Loucy (cell line): ENCODE measurements at regions not wholly inside any gene's neighbourhood (a gene's known extent, or its start where the extent isn't known, plus 50 kb on each side); places are given as distances from the start of the nearest gene placed in this dataset.

Source experiments
- H2AFZ ChIP-seq: fragments of 200-600 bp; sonication (generic); 2 replicates; pipeline ENCODE4 v1.6.0; 2016; ENCODE audit warnings: antibody characterized with exemption, mild to moderate bottlenecking, low read length, moderate library complexity
- H3F3A ChIP-seq: fragments of 200-600 bp; 2 replicates; pipeline ENCODE4 v1.6.0; 2016; ENCODE audit warnings: antibody characterized with exemption, low read depth, mild to moderate bottlenecking
- H3K27me3 ChIP-seq: fragments of 200-600 bp; sonication (generic); 2 replicates; pipeline ENCODE4 v1.6.1; 2014; ENCODE audit warnings: low read length, mild to moderate bottlenecking; ENCODE audit not compliant: insufficient read depth, poor library complexity, severe bottlenecking
- H3K36me3 ChIP-seq: fragments of 200-600 bp; sonication (generic); 2 replicates; pipeline ENCODE4 v1.6.1; 2016; ENCODE audit warnings: low read length; ENCODE audit not compliant: insufficient read depth
- H3K4me1 ChIP-seq: fragments of 200-600 bp; sonication (generic); 2 replicates; pipeline ENCODE4 v1.5.1; 2014; ENCODE audit warnings: low read length, mild to moderate bottlenecking; ENCODE audit not compliant: insufficient read depth, poor library complexity, severe bottlenecking
- H3K4me2 ChIP-seq: fragments of 200-600 bp; sonication (generic); 2 replicates; pipeline ENCODE4 v1.6.0; 2014; ENCODE audit warnings: antibody characterized with exemption, low read length, low read depth, mild to moderate bottlenecking; ENCODE audit not compliant: poor library complexity, severe bottlenecking
- H3K4me3 ChIP-seq: fragments of 200-600 bp; sonication (generic); 2 replicates; pipeline ENCODE4 v1.5.1; 2014; ENCODE audit warnings: low read length, mild to moderate bottlenecking, mixed read lengths; ENCODE audit not compliant: poor library complexity, severe bottlenecking
- H3K79me2 ChIP-seq: fragments of 200-600 bp; sonication (generic); 2 replicates; pipeline ENCODE4 v1.6.1; 2014; ENCODE audit warnings: low read length; ENCODE audit not compliant: insufficient read depth
- H3K9ac ChIP-seq: fragments of 200-600 bp; sonication (generic); 2 replicates; pipeline ENCODE4 v1.6.0; 2014; ENCODE audit warnings: mild to moderate bottlenecking, low read depth, low read length, moderate library complexity; ENCODE audit not compliant: poor library complexity, severe bottlenecking
- H3K9me2 ChIP-seq: fragments of 200-600 bp; sonication (generic); replicated peaks from 2 replicates; pipeline ENCODE4 v1.6.1; 2016; ENCODE audit warnings: low read depth, low read length, mixed read lengths
- H3K9me3 ChIP-seq: fragments of 200-600 bp; sonication (generic); 2 replicates; pipeline ENCODE4 v1.6.1; 2014; ENCODE audit warnings: mild to moderate bottlenecking, antibody characterized with exemption, low read length, low read depth; ENCODE audit not compliant: insufficient read depth
- H4K20me1 ChIP-seq: fragments of 200-600 bp; sonication (generic); 2 replicates; pipeline ENCODE4 v1.6.0; 2014; ENCODE audit warnings: antibody characterized with exemption, low read length, mild to moderate bottlenecking; ENCODE audit not compliant: insufficient read depth, poor library complexity, severe bottlenecking
- EZH2phosphoT487 ChIP-seq: fragments of 200-600 bp; IDR thresholded peaks from 2 replicates; pipeline ENCODE4 v1.6.1; 2018; ENCODE audit warnings: antibody characterized with exemption, mild to moderate bottlenecking, moderate library complexity, borderline replicate concordance
- TF ChIP-seq, protein P1 (sequence below): fragments of 200-600 bp; sonication (generic); conservative IDR thresholded peaks from 2 replicates; pipeline ENCODE4 v1.5.1; 2014; ENCODE audit warnings: mild to moderate bottlenecking, antibody characterized with exemption, low read length

DNA sequence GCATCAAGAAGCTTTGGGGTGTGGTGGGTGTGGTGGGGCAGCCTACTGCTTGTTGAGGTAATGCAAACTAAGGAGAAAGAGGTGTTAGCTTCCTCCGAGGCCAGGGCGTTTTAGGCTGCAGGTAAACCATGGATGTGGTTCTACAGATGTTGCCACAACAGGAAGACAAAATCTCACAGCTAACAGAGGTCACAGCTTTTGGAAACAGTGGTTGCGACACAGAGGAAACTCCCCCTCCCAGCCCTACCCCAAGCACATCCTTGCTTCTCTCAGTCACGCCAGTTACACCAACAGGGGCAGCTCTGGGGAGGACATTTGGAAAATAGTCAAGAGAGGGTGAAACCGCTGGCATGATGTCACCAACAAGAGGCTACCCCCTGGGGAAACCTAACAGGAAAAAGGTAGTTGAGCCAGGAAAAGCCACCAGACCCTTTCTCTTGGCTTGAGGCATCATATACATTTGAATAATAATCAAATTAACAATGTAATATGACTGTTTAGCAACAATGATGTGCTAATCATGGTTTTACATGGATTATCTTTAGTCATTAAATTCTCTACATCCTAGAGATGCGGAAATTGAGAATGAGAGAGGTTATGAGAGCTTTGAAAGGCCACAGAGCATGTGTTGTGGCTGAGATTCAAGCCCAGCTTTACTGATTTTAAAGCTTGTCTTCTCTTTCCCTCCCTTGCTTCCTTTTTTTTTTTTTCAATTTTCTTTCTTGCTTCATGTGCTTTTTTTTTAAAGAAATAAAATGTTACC is 82.2 kb upstream of the IL12B start:
- no peak overlapping the region for H3K4me3 ChIP-seq
- TF ChIP-seq, protein P1, sequence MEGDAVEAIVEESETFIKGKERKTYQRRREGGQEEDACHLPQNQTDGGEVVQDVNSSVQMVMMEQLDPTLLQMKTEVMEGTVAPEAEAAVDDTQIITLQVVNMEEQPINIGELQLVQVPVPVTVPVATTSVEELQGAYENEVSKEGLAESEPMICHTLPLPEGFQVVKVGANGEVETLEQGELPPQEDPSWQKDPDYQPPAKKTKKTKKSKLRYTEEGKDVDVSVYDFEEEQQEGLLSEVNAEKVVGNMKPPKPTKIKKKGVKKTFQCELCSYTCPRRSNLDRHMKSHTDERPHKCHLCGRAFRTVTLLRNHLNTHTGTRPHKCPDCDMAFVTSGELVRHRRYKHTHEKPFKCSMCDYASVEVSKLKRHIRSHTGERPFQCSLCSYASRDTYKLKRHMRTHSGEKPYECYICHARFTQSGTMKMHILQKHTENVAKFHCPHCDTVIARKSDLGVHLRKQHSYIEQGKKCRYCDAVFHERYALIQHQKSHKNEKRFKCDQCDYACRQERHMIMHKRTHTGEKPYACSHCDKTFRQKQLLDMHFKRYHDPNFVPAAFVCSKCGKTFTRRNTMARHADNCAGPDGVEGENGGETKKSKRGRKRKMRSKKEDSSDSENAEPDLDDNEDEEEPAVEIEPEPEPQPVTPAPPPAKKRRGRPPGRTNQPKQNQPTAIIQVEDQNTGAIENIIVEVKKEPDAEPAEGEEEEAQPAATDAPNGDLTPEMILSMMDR = no peak
- no peak for TF ChIP-seq EZH2phosphoT487
- H3K27me3 ChIP-seq = no peaks in the 10 kb centered on the region
- H2AFZ ChIP-seq = no peak overlapping the region
- no peaks in the 10 kb centered on the region for H3K9me3 ChIP-seq
- H3K36me3 ChIP-seq = no peaks in the 10 kb centered on the region
- H3K4me2 ChIP-seq = peak overlapping the region; percentile 16
- no peaks in the 10 kb centered on the region for H3F3A ChIP-seq
- H3K4me1 ChIP-seq = peaks cover 8% of the 10 kb centered on the region
- H3K79me2 ChIP-seq = no peaks in the 10 kb centered on the region
- H4K20me1 ChIP-seq = no peaks in the 10 kb centered on the region
- H3K9me2 ChIP-seq = no peaks in the 10 kb centered on the region
- H3K9ac ChIP-seq = no peak overlapping the region

DNA sequence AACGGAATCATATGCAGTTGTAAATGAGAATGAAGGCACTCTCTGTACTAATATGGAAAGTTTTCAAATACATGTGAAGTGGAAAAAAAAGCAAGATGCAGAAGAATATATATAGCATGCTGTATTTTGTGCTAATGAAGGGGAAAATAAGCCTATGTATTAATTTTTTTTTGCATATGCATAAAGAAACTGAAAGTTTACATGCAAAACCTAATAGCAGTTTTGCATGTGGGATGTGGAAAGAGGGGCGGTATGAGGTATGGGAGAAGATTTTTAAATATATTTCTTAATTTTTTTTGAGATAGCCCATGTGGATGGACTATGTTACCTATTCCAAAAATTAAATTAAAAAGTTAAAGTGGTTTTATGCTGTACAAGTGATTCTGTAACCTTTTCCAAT is 83.7 kb upstream of the IL12B start:
- peaks cover 8% of the 10 kb centered on the region for H3K4me1 ChIP-seq
- no peak overlapping the region for H3K4me3 ChIP-seq
- H3K4me2 ChIP-seq = no peak overlapping the region
- no peak overlapping the region for H2AFZ ChIP-seq
- no peaks in the 10 kb centered on the region for H4K20me1 ChIP-seq
- H3K36me3 ChIP-seq = no peaks in the 10 kb centered on the region
- H3K27me3 ChIP-seq = no peaks in the 10 kb centered on the region
- no peaks in the 10 kb centered on the region for H3K79me2 ChIP-seq
- H3K9me2 ChIP-seq = no peaks in the 10 kb centered on the region
- no peak overlapping the region for H3K9ac ChIP-seq
- H3F3A ChIP-seq = no peaks in the 10 kb centered on the region
- TF ChIP-seq, protein P1 = no peak
- TF ChIP-seq EZH2phosphoT487 = no peak
- no peaks in the 10 kb centered on the region for H3K9me3 ChIP-seq

DNA sequence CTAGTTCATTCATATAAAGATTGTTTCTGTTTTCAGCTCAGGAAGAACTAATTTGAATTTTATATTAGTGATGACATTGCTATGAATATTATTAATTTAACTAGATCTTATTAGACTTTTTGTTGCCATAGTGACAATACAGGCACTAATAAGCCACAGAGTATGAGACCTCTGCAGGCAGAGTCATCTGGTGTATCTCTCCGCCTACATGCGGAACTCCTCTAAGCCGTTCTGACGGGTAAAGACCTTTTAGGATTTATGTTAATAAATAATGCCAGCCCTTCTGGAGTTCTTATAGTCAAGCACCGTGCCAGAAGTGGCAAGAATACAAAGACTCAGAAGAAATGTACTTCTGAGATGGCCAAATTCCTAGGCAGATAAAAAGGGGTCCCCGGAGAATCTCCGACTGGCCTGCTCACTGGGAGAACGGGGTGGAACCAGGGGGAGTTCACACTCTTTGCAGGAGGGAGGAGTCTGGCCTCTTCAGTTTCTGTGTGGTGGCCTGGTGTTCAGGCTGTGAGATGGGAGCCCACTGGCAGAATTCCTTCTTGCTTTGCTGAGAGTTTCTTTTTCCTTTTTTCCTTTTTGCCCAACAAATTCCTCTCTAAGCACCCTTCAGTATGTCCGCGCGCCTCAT is 85.1 kb upstream of the IL12B start:
- Histone ChIP-seq H3K4me3 (no peak overlapping the region), H2AFZ (no peak overlapping the region), H3K27me3 (no peaks in the 10 kb centered on the region), H3K36me3 (no peaks in the 10 kb centered on the region), H3K4me1 (peaks cover 8% of the 10 kb centered on the region), H3K79me2 (no peaks in the 10 kb centered on the region), H4K20me1 (no peaks in the 10 kb centered on the region), H3K4me2 (no peak overlapping the region), H3F3A (no peaks in the 10 kb centered on the region), H3K9ac (no peak overlapping the region), H3K9me3 (no peaks in the 10 kb centered on the region), H3K9me2 (no peaks in the 10 kb centered on the region)
- no peak for TF ChIP-seq EZH2phosphoT487
- TF ChIP-seq, protein P1 = no peak
